ENCODE measurements at regions not wholly inside any gene's neighbourhood (a gene's known extent, or its start where the extent isn't known, plus 50 kb on each side); places are given as distances from the start of the nearest gene placed in this dataset.
A peak's percentile ranks its signal among the peaks of the same experiment; 100 is the strongest.

DNA sequence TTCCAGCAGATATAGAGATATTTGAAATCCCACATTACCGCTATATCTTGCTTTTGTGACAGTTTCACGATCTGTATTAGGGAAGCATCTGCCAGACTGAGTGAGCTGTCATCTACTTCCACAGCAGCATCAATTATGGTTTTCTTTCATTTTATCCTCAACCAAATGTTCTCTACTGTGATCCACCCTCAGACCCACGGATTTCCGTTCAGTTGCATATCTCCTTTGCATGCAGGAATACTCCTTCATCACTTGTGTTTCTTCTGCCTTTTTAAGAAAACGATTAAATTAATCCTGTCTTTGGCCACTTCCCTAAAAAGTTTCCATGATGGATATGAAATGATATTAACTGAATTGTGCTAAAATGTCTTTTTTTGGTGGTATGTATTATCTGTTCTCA is 262.1 kb upstream of the ADGRB3 start:
- Histone ChIP-seq H3K36me3 (no peaks in the 10 kb centered on the region), H3K27ac (no peak overlapping the region), H3K27me3 (no peaks in the 10 kb centered on the region), H3K4me1 (no peaks in the 10 kb centered on the region), H3K4me3 (no peak overlapping the region), H3K9me3 (no peaks in the 10 kb centered on the region)
- ATAC-seq (no peak), DNase-seq (no peak), FAIRE-seq (no peak)
- intact Hi-C loops (cut with DNase I) = no loop called here
- WGBS, 2 donors = 48 to 60% methylated on average over 5 of the region's 5 CpGs
- TF ChIP-seq, protein P1, sequence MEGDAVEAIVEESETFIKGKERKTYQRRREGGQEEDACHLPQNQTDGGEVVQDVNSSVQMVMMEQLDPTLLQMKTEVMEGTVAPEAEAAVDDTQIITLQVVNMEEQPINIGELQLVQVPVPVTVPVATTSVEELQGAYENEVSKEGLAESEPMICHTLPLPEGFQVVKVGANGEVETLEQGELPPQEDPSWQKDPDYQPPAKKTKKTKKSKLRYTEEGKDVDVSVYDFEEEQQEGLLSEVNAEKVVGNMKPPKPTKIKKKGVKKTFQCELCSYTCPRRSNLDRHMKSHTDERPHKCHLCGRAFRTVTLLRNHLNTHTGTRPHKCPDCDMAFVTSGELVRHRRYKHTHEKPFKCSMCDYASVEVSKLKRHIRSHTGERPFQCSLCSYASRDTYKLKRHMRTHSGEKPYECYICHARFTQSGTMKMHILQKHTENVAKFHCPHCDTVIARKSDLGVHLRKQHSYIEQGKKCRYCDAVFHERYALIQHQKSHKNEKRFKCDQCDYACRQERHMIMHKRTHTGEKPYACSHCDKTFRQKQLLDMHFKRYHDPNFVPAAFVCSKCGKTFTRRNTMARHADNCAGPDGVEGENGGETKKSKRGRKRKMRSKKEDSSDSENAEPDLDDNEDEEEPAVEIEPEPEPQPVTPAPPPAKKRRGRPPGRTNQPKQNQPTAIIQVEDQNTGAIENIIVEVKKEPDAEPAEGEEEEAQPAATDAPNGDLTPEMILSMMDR (IDR thresholded peaks at IDR 0.05) = no peak

DNA sequence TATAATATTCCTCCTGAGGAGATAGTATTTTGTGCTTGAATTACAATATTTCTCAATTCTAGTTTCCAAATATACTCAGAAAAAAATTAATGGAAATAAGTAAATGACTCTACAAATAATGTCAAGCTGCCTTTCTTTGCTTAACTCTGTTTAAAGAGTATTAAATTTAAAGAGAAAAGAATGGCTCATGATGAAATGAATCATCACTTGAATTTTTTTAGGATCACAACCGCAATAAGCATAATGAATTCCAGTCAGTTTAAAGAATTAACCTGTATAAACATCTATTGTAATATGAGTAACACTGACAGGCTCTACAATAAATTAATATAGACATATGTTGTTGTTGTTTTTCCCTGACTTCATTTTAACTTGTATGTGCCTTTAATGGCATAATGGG is 266.2 kb upstream of the ADGRB3 start:
- H3K4me3 ChIP-seq = no peak overlapping the region
- DNase-seq = no peak
- H3K4me1 ChIP-seq = no peaks in the 10 kb centered on the region
- intact Hi-C loops (cut with DNase I) = no loop called here
- no peaks in the 10 kb centered on the region for H3K27me3 ChIP-seq
- H3K9me3 ChIP-seq = no peaks in the 10 kb centered on the region
- FAIRE-seq = no peak
- H3K27ac ChIP-seq = no peak overlapping the region
- no peaks in the 10 kb centered on the region for H3K36me3 ChIP-seq
- ATAC-seq = no peak
- TF ChIP-seq, protein P1 (IDR thresholded peaks at IDR 0.05) = no peak
- 66 to 73% methylated on average over 1 of the region's 1 CpG for WGBS, 2 donors

DNA sequence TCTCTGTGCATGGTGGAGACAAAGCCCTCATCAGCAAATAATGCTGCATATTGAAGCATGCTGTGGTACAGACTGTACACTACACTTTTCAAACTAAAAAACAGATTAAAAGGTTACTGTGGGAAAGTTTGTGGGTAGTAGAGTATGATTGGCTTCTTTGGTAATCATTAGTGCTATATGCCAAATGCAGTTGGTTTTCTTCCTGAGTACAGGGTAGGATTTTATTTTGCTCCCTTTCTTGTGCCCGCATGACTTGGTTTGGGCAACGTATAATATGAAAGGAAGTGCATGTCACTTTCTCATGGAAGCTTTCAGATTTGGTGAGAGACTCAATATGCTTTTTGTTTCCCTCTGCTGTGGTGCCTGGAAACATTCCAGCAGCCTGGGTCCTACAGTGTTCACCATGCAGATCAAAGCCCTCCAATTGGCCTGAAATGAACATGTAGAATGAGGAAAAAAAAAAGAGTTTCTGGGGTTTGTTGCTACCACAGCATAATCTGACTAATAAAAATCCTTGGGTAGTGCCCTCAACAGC is 270.7 kb upstream of the ADGRB3 start:
- TF ChIP-seq, protein P1 (IDR thresholded peaks at IDR 0.05) = no peak
- intact Hi-C loops (cut with DNase I) = no loop called here
- Histone ChIP-seq H3K4me3 (no peak overlapping the region), H3K36me3 (no peaks in the 10 kb centered on the region), H3K4me1 (no peaks in the 10 kb centered on the region), H3K27ac (no peak overlapping the region), H3K27me3 (no peaks in the 10 kb centered on the region), H3K9me3 (no peaks in the 10 kb centered on the region)
- 47 to 56% methylated on average over 2 of the region's 2 CpGs for whole genome bisulfite sequencing, 2 donors
- DNase-seq (no peak), FAIRE-seq (no peak), ATAC-seq (no peak)

DNA sequence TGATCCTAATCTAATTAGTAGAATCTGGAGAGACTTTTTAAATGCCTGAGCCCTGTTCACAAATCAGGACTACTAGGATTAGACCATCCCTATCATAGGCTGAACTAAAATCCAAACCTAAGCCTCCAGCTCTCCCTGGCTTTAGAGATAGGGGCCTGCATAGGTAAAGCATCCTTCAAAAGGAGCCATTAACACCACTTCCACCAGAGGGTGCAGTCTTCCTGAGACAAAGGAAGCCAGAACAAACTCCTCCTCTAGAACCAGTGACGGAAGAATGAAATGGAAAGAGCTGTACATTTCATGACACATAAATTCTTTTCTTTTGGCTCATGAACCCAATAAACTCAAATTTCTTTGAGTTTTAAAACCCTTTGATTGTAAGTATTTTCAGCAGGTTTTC is 291.2 kb upstream of the ADGRB3 start:
- Histone ChIP-seq H3K9me3 (no peaks in the 10 kb centered on the region), H3K27me3 (no peaks in the 10 kb centered on the region), H3K4me3 (no peak overlapping the region), H3K27ac (no peak overlapping the region), H3K4me1 (no peaks in the 10 kb centered on the region), H3K36me3 (no peaks in the 10 kb centered on the region)
- TF ChIP-seq, protein P1 (IDR thresholded peaks at IDR 0.05) = peak in 1 of 4 donors; percentile 23
- FAIRE-seq (no peak), DNase-seq (peak in 1 of 6 donors; percentile 20), ATAC-seq (peak in 3 of 4 donors; percentile 41 to 70 (median 63))
- WGBS, 2 donors = 12 to 18% methylated on average over 1 of the region's 1 CpG
- intact Hi-C loops (cut with DNase I) = no loop called here

DNA sequence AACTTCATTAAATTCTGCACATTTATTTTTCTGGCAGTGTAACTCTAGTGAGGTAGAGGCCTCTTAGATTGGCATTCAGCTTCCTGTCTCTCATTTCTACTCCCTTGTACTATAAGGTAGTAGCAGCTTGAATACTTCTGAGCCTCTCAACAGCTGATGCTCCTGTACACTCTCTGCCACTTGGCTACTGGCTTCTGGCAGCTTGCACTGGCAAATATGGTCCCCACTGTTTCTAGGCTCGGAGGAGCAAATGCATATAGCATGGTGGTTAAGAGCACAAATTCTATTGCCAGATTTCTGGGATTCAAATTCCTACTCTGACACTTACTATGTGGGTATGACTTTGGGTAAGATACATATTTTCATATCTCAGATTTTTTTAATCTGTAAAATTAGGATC is 292.8 kb upstream of the ADGRB3 start:
- 41 to 63% methylated on average over 1 of the region's 1 CpG for WGBS, 2 donors
- no peak for ATAC-seq

More for the DNA sequence above, 292.8 kb upstream of the ADGRB3 start:
- TF ChIP-seq, protein P1 (IDR thresholded peaks at IDR 0.05) = no peak
- H3K27me3 ChIP-seq = no peaks in the 10 kb centered on the region
- intact Hi-C loops (cut with DNase I) = no loop called here
- H3K4me3 ChIP-seq = no peak overlapping the region
- H3K36me3 ChIP-seq = no peaks in the 10 kb centered on the region
- no peaks in the 10 kb centered on the region for H3K9me3 ChIP-seq
- H3K4me1 ChIP-seq = no peaks in the 10 kb centered on the region
- H3K27ac ChIP-seq = no peak overlapping the region
- DNase-seq = no peak
- no peak for FAIRE-seq

Data from pancreas (tissue), 10 donors.